CD4-positive, alpha-beta memory T cell (primary cell): ENCODE measurements at regions not wholly inside any gene's neighbourhood (a gene's known extent, or its start where the extent isn't known, plus 50 kb on each side); places are given as distances from the start of the nearest gene placed in this dataset.

Experiments used
- CTCF ChIA-PET: fragments of 350-600 bp; sonication (Branson Sonifier 250); formaldehyde crosslinking; loops from one replicate; lab custom pipeline; 2021; ENCODE audit warnings: inconsistent platforms; ENCODE audit not compliant: partially characterized antibody; lab: Charles Lee
- POLR2A ChIA-PET: fragments of 350-600 bp; sonication (Branson Sonifier 250); formaldehyde crosslinking; loops from one replicate; lab custom pipeline; 2021; ENCODE audit not compliant: partially characterized antibody; lab: Charles Lee
- DNase-seq, 5 donors: peaks; one replicate each; pipeline versions ENCODE4 v3.0.0 to v3.0.0-alpha.2; 2020 to 2022; ENCODE audit warnings: mixed read lengths in 1 of 5
- H3K27ac ChIP-seq: one replicate; pipeline ENCODE4 v1.7.0; 2013; ENCODE audit warnings: low read depth, low read length
- H3K27me3 ChIP-seq: 2 replicates; pipeline ENCODE4 v1.7.0; 2013; ENCODE audit warnings: mild to moderate bottlenecking, low read length, moderate library complexity; ENCODE audit not compliant: insufficient read depth
- H3K36me3 ChIP-seq: 2 replicates; pipeline ENCODE4 v1.7.0; 2013; ENCODE audit warnings: mild to moderate bottlenecking, low read length, moderate library complexity; ENCODE audit not compliant: insufficient read depth
- H3K4me1 ChIP-seq: 2 replicates; pipeline ENCODE4 v1.7.0; 2013; ENCODE audit warnings: mild to moderate bottlenecking, low read length, moderate library complexity; ENCODE audit not compliant: insufficient read depth
- H3K4me3 ChIP-seq, 2 donors: one replicate each; pipeline ENCODE4 v1.7.0; 2013; ENCODE audit warnings: low read length in 2 of 2, mild to moderate bottlenecking in 1 of 2
- H3K9me3 ChIP-seq, 2 donors: one replicate each; pipeline ENCODE4 v1.7.0; 2013; ENCODE audit warnings: low read length in 2 of 2, control low read depth in 1 of 2; ENCODE audit not compliant: control insufficient read depth in 1 of 2
- H3K27ac Mint-ChIP-seq, 7 donors: one replicate each; pipeline ENCODE4 v1.8.0; 2020 to 2021; ENCODE audit warnings: mixed read lengths in 7 of 7, mild to moderate bottlenecking in 6 of 7, inconsistent platforms in 3 of 7, moderate library complexity in 3 of 7
- H3K27me3 Mint-ChIP-seq, 2 donors: one replicate each; pipeline ENCODE4 v1.8.0; 2020 to 2021; ENCODE audit warnings: mixed read lengths in 2 of 2
- H3K36me3 Mint-ChIP-seq, 2 donors: one replicate each; pipeline ENCODE4 v1.8.0; 2020 to 2021; ENCODE audit warnings: mixed read lengths in 2 of 2, inconsistent platforms in 1 of 2, mild to moderate bottlenecking in 1 of 2
- H3K4me1 Mint-ChIP-seq, 4 donors: one replicate each; pipeline ENCODE4 v1.8.0; 2020 to 2021; ENCODE audit warnings: mixed read lengths in 4 of 4, mild to moderate bottlenecking in 1 of 4
- H3K4me3 Mint-ChIP-seq, 8 donors: one replicate each; pipeline ENCODE4 v1.8.0; 2020 to 2021; ENCODE audit warnings: mixed read lengths in 8 of 8, mild to moderate bottlenecking in 7 of 8, moderate library complexity in 6 of 8, inconsistent platforms in 3 of 8
- H3K9me3 Mint-ChIP-seq, 8 donors: one replicate each; pipeline ENCODE4 v1.8.0; 2020 to 2021; ENCODE audit warnings: mixed read lengths in 8 of 8, mild to moderate bottlenecking in 5 of 8, inconsistent platforms in 3 of 8, moderate library complexity in 1 of 8
- intact Hi-C: fragments of 100-400 bp; cut with micrococcal nuclease; formaldehyde crosslinking; loops from one replicate; pipeline ENCODE4 v1.15.1; 2023

- H3K36me3 ChIP-seq = no peaks in the 10 kb centered on the region
- no peaks in the 10 kb centered on the region for H3K9me3 ChIP-seq
- H3K9me3 Mint-ChIP-seq = peaks cover 3 to 16% (median 8%) of the 10 kb centered on the region in 8 donors
- H3K27ac ChIP-seq = no peak overlapping the region
- POLR2A ChIA-PET = no interaction called here
- CTCF ChIA-PET = no interaction called here
- no peaks in the 10 kb centered on the region for H3K4me1 Mint-ChIP-seq
- no peak overlapping the region for H3K4me3 Mint-ChIP-seq
- H3K27me3 Mint-ChIP-seq = no peaks in the 10 kb centered on the region
- DNase-seq = no peak
- no peaks in the 10 kb centered on the region for H3K4me1 ChIP-seq
- no peaks in the 10 kb centered on the region for H3K36me3 Mint-ChIP-seq
- intact Hi-C loops = no loop called here
- H3K27ac Mint-ChIP-seq = no peak overlapping the region
- H3K27me3 ChIP-seq = no peaks in the 10 kb centered on the region
- no peak overlapping the region for H3K4me3 ChIP-seq
Measured at GRCh38 chr14:84247693-84248092, 1282.3 kb upstream of the FLRT2 start.

- no peaks in the 10 kb centered on the region for H3K36me3 Mint-ChIP-seq
- H3K27ac Mint-ChIP-seq = no peak overlapping the region
- no peaks in the 10 kb centered on the region for H3K27me3 Mint-ChIP-seq
- no peak overlapping the region for H3K4me3 Mint-ChIP-seq
- no peaks in the 10 kb centered on the region for H3K27me3 ChIP-seq
- no peaks in the 10 kb centered on the region for H3K4me1 Mint-ChIP-seq
- peaks cover 0 to 14% (median 5%) of the 10 kb centered on the region in 8 donors for H3K9me3 Mint-ChIP-seq
- H3K4me3 ChIP-seq = no peak overlapping the region
- ChIA-PET CTCF (no interaction called here), POLR2A (no interaction called here)
- DNase-seq = no peak
- H3K36me3 ChIP-seq = no peaks in the 10 kb centered on the region
- no peaks in the 10 kb centered on the region for H3K9me3 ChIP-seq
- intact Hi-C loops = no loop called here
- H3K27ac ChIP-seq = no peak overlapping the region
- H3K4me1 ChIP-seq = no peaks in the 10 kb centered on the region
Measured at GRCh38 chr14:84250893-84251292, 1279.1 kb upstream of the FLRT2 start.

DNA sequence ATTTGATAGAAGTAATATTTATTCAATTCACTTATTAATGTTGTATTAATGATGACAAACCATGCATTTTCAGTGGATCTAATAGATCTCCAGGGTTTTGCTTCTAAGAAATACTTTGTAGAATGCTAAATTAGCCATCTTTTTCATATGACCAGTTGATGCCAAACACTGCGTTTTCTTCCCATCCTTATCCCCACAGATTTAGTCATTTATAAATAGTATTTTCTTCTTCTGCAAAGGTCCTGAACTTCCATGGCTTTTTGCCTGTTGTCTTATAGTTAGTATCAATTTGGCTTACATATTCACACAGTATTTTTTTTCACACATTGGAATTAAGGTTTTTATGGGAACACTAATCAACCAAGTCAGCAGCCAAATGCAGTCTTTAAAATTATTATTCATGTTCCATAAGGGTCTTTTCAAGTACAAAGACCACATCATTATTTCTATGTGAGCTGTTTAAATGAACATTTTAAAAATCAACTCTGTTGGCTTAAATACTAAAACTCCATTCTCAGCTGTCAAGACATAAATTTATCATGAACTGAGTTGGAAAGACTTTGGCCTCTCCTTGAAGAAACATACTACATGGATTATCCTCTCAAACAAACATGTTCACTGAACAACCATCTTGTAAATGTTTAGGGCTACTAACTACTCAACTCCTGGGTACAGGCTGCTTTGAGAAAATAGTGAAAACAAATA lies 1278.4 kb upstream of the FLRT2 start:
- ChIA-PET POLR2A (no interaction called here), CTCF (no interaction called here)
- Mint-ChIP-seq H3K9me3 (peaks cover 0 to 12% (median 5%) of the 10 kb centered on the region in 8 donors), H3K36me3 (no peaks in the 10 kb centered on the region), H3K4me3 (no peak overlapping the region), H3K27ac (no peak overlapping the region), H3K4me1 (no peaks in the 10 kb centered on the region), H3K27me3 (no peaks in the 10 kb centered on the region)
- no peak overlapping the region for H3K4me3 ChIP-seq
- H3K9me3 ChIP-seq = no peaks in the 10 kb centered on the region
- H3K27ac ChIP-seq = no peak overlapping the region
- no peaks in the 10 kb centered on the region for H3K36me3 ChIP-seq
- no peaks in the 10 kb centered on the region for H3K4me1 ChIP-seq
- intact Hi-C loops = no loop called here
- no peaks in the 10 kb centered on the region for H3K27me3 ChIP-seq
- DNase-seq = no peak

DNA sequence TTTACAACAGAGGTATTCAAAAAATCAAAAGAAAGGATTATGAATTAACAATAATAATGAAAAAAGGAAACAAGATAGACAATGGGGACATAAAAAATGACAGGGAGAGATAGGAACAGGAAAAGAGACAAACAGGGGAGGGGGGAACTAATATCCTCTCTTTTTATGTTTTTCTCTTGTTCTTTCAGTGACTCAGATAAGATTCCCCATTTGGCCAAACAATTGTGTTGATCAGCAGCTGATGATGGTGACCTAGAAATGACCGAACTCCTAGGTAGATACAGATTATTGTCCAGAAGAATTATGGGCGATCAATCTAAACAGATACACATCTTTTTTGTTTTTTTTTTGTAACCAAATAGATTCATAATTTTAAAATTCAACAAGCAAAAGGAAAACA lies 1277.2 kb upstream of the FLRT2 start:
- POLR2A ChIA-PET = no interaction called here
- Mint-ChIP-seq H3K36me3 (no peaks in the 10 kb centered on the region), H3K4me1 (no peaks in the 10 kb centered on the region), H3K27ac (no peak overlapping the region), H3K9me3 (peaks cover 0 to 12% (median 5%) of the 10 kb centered on the region in 8 donors), H3K27me3 (no peaks in the 10 kb centered on the region), H3K4me3 (no peak overlapping the region)
- H3K4me3 ChIP-seq = no peak overlapping the region
- intact Hi-C loops = no loop called here
- H3K27ac ChIP-seq = no peak overlapping the region
- no peaks in the 10 kb centered on the region for H3K27me3 ChIP-seq
- CTCF ChIA-PET = no interaction called here
- H3K4me1 ChIP-seq = no peaks in the 10 kb centered on the region
- H3K36me3 ChIP-seq = no peaks in the 10 kb centered on the region
- DNase-seq = no peak
- H3K9me3 ChIP-seq = no peaks in the 10 kb centered on the region

- H3K36me3 Mint-ChIP-seq = no peaks in the 10 kb centered on the region
- Histone ChIP-seq H3K9me3 (no peaks in the 10 kb centered on the region), H3K4me3 (no peak overlapping the region), H3K4me1 (no peaks in the 10 kb centered on the region), H3K27ac (no peak overlapping the region), H3K27me3 (no peaks in the 10 kb centered on the region), H3K36me3 (no peaks in the 10 kb centered on the region)
- ChIA-PET POLR2A (no interaction called here), CTCF (no interaction called here)
- no peaks in the 10 kb centered on the region for H3K4me1 Mint-ChIP-seq
- no peak overlapping the region for H3K4me3 Mint-ChIP-seq
- no peak overlapping the region for H3K27ac Mint-ChIP-seq
- no peak for DNase-seq
- H3K9me3 Mint-ChIP-seq = peaks cover 0 to 12% (median 6%) of the 10 kb centered on the region in 8 donors
- intact Hi-C loops = no loop called here
- H3K27me3 Mint-ChIP-seq = no peaks in the 10 kb centered on the region
Measured at GRCh38 chr14:84253326-84253725, 1276.6 kb upstream of the FLRT2 start.

DNA sequence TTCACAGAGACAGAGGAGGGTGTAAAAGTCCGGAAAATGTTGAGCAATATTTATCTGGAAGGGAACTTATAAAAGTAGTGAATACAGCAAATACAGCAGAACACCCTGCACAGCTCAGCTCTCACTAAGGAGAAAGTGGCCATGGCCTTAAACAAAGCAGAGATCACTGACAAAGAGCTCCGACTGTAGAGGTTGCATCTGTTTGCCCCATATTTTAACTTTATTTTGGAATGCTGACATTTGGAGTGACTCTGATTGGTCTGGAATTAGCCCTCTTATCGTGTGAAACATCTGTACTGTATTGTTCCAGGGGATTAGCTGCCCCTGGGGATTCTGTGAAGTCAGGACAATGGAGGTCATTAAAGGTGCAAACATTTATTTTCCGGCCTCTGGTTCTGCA lies 1275.7 kb upstream of the FLRT2 start:
- Histone ChIP-seq H3K27me3 (no peaks in the 10 kb centered on the region), H3K9me3 (peaks cover 0 to 6% of the 10 kb centered on the region in 2 donors), H3K27ac (no peak overlapping the region), H3K4me1 (no peaks in the 10 kb centered on the region), H3K4me3 (no peak overlapping the region), H3K36me3 (no peaks in the 10 kb centered on the region)
- Mint-ChIP-seq H3K27me3 (no peaks in the 10 kb centered on the region), H3K4me3 (no peak overlapping the region), H3K4me1 (no peaks in the 10 kb centered on the region), H3K36me3 (no peaks in the 10 kb centered on the region), H3K9me3 (peaks cover 0 to 12% (median 6%) of the 10 kb centered on the region in 8 donors), H3K27ac (no peak overlapping the region)
- intact Hi-C loops = no loop called here
- ChIA-PET CTCF (no interaction called here), POLR2A (no interaction called here)
- DNase-seq = no peak

GRCh38 chr14:84262932-84263331 lies 1267.0 kb upstream of the FLRT2 start:
- no peak overlapping the region for H3K4me3 ChIP-seq
- Mint-ChIP-seq H3K36me3 (no peaks in the 10 kb centered on the region), H3K9me3 (peaks cover 0 to 18% (median 13%) of the 10 kb centered on the region in 8 donors), H3K4me3 (no peak overlapping the region), H3K27me3 (no peaks in the 10 kb centered on the region), H3K4me1 (no peaks in the 10 kb centered on the region), H3K27ac (no peak overlapping the region)
- H3K27ac ChIP-seq = no peak overlapping the region
- no peaks in the 10 kb centered on the region for H3K27me3 ChIP-seq
- H3K36me3 ChIP-seq = no peaks in the 10 kb centered on the region
- intact Hi-C loops = no loop called here
- no peaks in the 10 kb centered on the region for H3K4me1 ChIP-seq
- DNase-seq = no peak
- ChIA-PET POLR2A (no interaction called here), CTCF (no interaction called here)
- peaks cover 0 to 6% of the 10 kb centered on the region in 2 donors for H3K9me3 ChIP-seq
